ENCODE measurements at regions not wholly inside any gene's neighbourhood (a gene's known extent, or its start where the extent isn't known, plus 50 kb on each side); places are given as distances from the start of the nearest gene placed in this dataset.

GRCh38 chr17:72497915-72498314 lies 377.1 kb downstream of the SOX9 start:
- CTCF ChIA-PET = no interaction called here
- no peak for FAIRE-seq
- H3K79me2 ChIP-seq (ENCODE audit: control insufficient read depth, insufficient read depth, low read length) = no peaks in the 10 kb centered on the region

More at GRCh38 chr17:72497915-72498314, 377.1 kb downstream of the SOX9 start:
- H3K9ac ChIP-seq (replicated peaks; ENCODE audit: extremely low read depth, insufficient read depth, low read length) = no peak overlapping the region
- H3K4me2 ChIP-seq (ENCODE audit: insufficient read depth, low read length) = no peak overlapping the region
- no peak overlapping the region for H3K4me3 ChIP-seq (replicated peaks in 1 of 3; ENCODE audit: insufficient read depth in 1 of 3, low read depth in 1 of 3, low read length in 3 of 3)
- H3K27me3 ChIP-seq (ENCODE audit: control insufficient read depth in 2 of 2, insufficient read depth in 2 of 2, low read length in 2 of 2) = no peaks in the 10 kb centered on the region
- no TSS peak for BruUV-seq (replicated peaks)
- dilution Hi-C loops (cut with MboI; ENCODE audit: extremely low pct_ligation_motif_present, low sequenced_read_pairs) (no loop called here), intact Hi-C loops (cut with micrococcal nuclease) (no loop called here)
- no peaks in the 10 kb centered on the region for H3K9me3 ChIP-seq (replicated peaks; ENCODE audit: control insufficient read depth, insufficient read depth, low read length)
- no peak overlapping the region for H2AFZ ChIP-seq (ENCODE audit: low read depth, low read length)
- no peaks in the 10 kb centered on the region for H3K4me1 ChIP-seq (ENCODE audit: control insufficient read depth, extremely low read depth, insufficient read depth, low read length)
- H3K36me3 ChIP-seq (ENCODE audit: control insufficient read depth in 2 of 2, extremely low read depth in 1 of 2, insufficient read depth in 2 of 2, low read length in 2 of 2) = no peaks in the 10 kb centered on the region
- no peak for DNase-seq (ENCODE audit: low read depth, low spot score)
- H3K9me1 ChIP-seq (replicated peaks; ENCODE audit: control insufficient read depth, extremely low read depth, insufficient read depth, low read length) = no peaks in the 10 kb centered on the region
- H4K20me1 ChIP-seq (replicated peaks; ENCODE audit: control insufficient read depth, extremely low read depth, insufficient read depth, low read length) = no peaks in the 10 kb centered on the region
- TF ChIP-seq JUN (IDR thresholded peaks at IDR 0.05; ENCODE audit: borderline replicate concordance, insufficient read depth, insufficient read length, low read depth) (no peak), EZH2 (IDR thresholded peaks at IDR 0.05; ENCODE audit: borderline replicate concordance, low read depth, low read length, severe bottlenecking) (no peak), GATA2 (IDR thresholded peaks at IDR 0.05; ENCODE audit: insufficient read depth, insufficient read length, low read depth, low read length) (no peak), MAX (IDR thresholded peaks at IDR 0.05; ENCODE audit: insufficient read depth, insufficient read length) (no peak), CTCF (IDR thresholded peaks at IDR 0.05; ENCODE audit: extremely low read depth in 1 of 2, insufficient read depth in 1 of 2, low read depth in 1 of 2, low read length in 2 of 2) (no peak), POLR2AphosphoS5 (IDR thresholded peaks at IDR 0.05; ENCODE audit: insufficient read depth, low read depth, low read length) (no peak), POLR2A (IDR thresholded peaks at IDR 0.05; ENCODE audit: low read depth, low read length) (no peak), MYC (IDR thresholded peaks at IDR 0.05; ENCODE audit: low read depth, low read length) (no peak), FOS (IDR thresholded peaks at IDR 0.05; ENCODE audit: borderline replicate concordance, insufficient read depth, low read length) (no peak)
- H3K27ac ChIP-seq (ENCODE audit: insufficient read depth, low read depth, low read length) = no peak overlapping the region
- POLR2A ChIA-PET = no interaction called here
